ENCODE measurements at regions not wholly inside any gene's neighbourhood (a gene's known extent, or its start where the extent isn't known, plus 50 kb on each side); places are given as distances from the start of the nearest gene placed in this dataset.

- TF ChIP-seq ATF2 (IDR thresholded peaks at IDR 0.05; ENCODE audit: low read length) = no peak
- no peak for TF ChIP-seq TBP (IDR thresholded peaks at IDR 0.05; ENCODE audit: low read depth, low read length)
- no peak for TF ChIP-seq RBBP5 (IDR thresholded peaks at IDR 0.05; ENCODE audit: borderline replicate concordance, low read depth, low read length)
- no peak for TF ChIP-seq JUN (IDR thresholded peaks at IDR 0.05; ENCODE audit: low read depth, low read length)
- no peak for TF ChIP-seq RNF2 (IDR thresholded peaks at IDR 0.05; ENCODE audit: borderline replicate concordance, low read depth, low read length, missing control alignments, poor library complexity, severe bottlenecking)
- no peak for TF ChIP-seq SIRT6 (IDR thresholded peaks at IDR 0.05; ENCODE audit: low read length)
These were observed 311.1 kb upstream of the THBS1 start (continued) for GRCh38 chr15:39269821-39270220.
